HG03460 (cell line): ENCODE measurements at regions not wholly inside any gene's neighbourhood (a gene's known extent, or its start where the extent isn't known, plus 50 kb on each side); places are given as distances from the start of the nearest gene placed in this dataset.

Source experiments
- ATAC-seq: cut with Tn5 transposase; IDR thresholded peaks from one replicate; pipeline ENCODE4 v1.9.1; 2021; ENCODE audit not compliant: unreplicated experiment

DNA sequence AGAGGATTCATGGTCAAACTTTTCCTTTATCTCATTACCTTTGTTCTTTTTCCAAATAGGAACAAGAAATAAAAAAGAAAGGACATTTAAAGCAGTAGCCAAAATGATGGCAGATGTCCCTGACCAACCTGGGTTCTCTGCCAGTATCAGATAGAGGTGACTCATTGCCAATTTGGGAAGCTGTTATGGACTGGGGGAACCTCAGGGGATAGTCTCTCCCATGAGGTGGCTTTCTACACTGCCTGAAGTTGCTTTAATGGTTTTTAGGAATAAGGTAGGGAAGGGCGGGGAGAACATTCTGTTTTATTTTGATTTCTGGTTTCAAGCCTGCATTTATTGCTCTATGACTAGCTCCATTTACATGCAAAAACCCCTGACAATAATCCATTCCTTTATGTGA is 457.9 kb upstream of the TPK1 start:
- no peak for ATAC-seq

DNA sequence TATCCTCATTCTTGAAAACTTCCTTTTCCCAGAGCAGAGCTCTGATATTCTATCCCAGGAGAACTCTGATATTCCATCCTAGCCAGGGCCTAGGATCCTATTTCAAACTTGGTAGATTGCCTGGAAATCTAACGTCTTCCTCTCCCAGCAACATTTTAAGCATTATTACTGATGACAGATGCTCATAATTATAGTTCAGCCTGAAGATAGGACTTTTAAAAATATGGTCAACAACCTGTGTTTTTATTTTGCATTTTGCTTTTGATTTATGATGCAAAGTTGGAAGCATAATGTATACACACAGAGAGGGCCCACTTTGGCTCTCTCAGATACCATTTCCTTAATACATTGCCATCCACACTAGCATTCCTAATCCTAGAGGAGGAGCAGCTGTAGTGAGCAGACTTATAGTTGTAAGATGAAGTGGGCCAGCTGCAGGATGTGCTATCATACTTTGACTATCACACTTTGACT is 457.4 kb upstream of the TPK1 start:
- ATAC-seq: no peak

DNA sequence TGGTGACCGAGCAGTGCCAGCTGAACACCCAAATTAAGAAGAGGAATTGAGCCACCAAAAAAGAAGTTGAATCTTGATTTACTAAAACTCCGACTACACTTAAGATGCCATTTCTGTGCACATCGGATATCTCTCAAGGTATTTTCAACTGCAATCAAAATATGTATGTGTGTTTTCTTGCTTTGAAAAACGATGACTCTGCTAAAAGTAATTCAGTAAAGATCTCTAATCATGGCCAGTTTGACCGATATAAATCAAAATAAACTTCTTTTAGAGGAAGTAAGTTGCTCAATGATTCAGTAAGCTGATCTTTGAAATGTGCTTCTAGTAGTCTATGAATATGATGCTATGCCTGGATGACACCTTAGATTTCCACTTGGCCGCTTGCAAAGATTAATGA is 453.5 kb upstream of the TPK1 start:
- ATAC-seq: no peak

DNA sequence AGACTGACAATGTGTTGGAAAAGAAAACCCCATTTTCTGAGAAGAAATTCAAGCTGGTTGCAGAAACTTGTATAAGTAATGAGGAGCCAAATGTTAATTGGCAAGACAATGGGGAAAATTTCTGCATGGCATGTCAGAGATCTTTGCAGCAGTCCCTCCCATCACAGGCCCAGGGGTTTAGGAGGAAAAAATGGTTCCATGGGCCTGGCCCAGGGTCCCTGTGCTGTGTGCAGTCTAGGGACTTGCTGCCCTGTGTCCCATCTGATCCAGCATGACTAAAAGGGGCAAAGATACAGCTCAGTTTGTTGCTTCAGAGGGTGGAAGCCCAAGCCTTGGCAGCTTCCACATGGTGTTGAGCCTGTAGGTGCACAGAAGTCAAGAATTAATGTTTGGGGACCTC is 440.3 kb upstream of the TPK1 start:
- no peak for ATAC-seq

DNA sequence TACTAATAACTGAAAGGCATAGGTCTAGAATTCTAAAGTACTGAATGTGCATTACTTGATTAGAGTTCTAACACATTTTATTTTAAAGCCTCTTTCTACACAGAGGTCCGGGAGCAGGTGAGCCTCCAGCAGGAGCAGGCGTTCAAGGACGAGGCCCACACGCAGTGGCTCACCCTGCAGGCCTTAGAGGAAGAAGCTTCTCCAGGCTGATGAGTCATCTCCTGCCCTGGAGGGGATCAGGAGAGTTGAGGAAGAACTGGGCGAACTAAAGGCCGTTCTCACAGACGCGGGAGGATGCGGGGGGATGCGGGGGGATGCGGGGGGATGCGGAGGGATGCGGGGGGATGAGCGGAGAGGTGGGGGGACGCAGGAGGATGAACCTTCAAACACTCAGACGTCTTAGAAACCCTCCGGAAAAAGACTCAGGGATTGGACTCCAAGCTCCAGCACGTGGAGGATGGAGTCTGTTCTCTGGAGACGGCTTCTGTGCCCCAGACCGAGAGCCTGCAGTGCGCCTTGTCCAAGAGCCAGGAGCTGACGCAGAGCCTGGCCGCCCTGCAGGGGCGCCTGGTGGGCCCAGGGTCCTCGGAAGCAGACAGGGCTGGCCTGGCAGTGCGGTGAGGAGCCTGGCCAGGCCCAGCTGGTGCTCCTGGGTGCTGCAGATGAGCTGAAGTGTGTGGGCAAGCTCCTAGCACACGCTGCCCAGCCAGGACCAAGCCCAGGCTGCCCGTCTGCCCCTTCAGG is 433.7 kb upstream of the TPK1 start:
- ATAC-seq: no peak

DNA sequence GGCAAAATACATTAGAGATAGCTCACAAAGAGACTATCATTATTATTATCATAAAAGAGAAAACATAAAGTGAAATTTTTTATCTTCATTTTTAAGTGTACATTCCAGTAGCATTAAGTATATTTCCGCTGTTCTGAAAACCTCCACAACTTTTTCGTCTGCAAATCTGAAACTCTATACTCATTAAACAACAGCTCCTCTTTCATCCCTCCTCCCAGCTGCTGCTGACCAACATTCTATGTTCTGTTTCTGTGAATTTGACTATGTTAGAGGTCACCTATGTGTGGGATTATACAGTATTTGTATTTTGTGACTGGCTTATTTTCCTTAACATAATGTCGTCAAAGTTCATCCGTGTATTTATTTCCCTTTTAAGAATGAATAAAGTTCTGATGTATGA is 429.3 kb upstream of the TPK1 start:
- ATAC-seq: no peak

DNA sequence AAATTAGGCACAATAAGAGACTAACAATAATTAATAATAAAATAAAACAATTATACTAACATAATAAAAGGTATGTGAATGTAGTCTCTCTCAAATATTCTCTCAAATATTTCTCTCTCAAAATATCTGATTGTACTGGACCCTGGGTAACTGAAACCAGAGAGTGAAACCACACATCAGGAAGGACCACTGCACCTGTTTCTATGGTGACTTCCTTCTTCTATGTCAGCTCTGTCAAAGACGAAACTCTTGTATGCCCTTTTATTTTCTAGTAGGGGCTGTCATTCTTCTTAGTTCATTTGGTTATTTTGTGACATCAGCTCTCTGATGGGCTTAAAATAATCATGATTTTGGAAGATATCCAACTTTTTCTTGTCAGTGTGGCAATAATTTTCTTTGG is 428.0 kb upstream of the TPK1 start:
- ATAC-seq: no peak

DNA sequence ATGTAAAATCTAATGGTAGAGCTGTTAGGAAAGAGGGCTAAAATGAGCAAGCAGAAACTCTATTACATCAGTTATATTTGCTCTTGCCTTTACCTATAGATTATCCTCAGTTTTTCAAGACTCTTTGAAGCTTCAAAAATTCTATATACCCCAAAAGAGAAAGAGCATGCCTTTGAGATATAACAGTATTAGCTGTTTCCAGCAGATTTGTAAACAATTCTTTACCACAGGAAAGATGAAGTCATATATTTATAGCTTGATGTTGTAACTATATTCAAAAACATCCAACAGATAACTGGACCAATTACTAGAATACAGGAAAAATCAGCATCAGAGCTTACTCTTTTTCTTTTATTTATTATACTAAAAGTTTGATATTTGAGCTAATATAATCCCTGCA is 416.2 kb upstream of the TPK1 start:
- ATAC-seq: no peak

DNA sequence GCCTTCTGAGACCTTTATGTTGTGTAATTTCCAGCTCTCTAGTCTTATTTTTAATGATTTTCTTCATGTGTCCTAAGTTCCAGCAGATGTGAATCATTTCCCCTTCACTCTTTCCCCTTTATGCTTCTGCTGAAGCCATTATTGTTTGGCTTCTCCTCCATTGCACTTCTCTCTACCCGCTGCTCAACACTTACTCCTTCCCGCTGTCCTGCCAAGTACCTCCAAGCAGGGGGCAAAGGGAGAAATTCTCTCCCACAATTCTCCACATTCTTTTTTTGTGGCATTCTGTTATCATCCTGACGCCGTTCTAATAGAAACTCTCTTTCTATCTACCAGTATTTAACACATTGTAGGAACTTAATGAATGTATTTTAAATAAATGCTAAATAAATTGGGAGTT is 388.9 kb upstream of the TPK1 start:
- no peak for ATAC-seq

DNA sequence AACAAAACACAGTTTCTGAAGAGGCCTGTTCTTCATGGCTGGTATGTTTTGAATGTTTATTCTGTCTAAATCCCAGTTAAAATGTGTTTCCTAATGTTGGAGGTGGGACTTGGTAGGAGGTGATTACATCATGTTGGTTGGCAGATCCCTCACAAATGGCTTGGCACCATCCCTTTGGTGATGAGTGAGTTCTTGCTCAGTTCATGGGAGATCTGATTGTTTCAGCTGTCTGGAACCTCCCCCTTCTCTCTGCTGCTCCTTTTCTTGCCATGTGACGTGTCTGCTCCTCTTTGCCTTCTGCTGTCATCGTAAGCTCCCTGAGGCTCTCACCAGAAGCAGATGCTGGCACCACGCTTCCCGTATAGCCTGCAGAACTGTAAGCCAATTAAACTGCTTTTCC is 383.6 kb upstream of the TPK1 start:
- ATAC-seq: no peak

DNA sequence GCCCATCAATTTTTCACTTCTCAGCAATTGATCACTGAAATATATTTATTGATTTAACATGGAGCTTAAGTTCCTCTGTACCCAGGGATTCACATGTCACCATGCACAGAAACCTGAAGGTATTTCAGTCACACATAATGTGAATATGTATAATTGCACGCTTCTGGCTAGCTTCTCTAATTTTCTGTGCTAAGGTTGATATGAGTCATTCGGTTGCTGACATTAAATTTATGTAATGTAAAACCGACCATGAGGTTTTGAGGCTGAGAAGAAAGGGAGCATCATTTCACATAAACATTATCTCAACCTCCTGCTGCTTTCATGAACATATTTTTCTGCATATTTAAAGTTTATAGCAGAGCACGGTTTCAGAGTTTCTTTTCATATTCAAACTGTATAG is 381.0 kb upstream of the TPK1 start:
- ATAC-seq: no peak

DNA sequence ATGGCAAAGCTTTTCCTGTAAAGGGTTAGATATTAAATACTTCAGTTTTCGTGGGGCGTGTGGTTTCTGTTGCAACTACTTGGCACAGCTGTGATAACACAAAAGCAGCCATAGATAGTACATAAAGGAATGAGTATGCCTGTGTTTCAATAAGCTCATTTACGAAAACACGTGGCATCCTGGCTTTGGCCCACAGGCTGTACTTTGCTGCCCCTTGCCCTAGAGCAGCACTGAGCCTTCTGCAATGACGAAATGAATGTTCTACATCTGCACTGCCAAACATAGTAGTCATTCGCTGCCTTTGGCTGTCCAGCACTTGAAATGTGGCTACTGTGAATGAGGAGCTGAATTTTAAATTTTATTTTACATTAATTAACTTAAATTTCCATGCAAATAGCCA is 376.2 kb upstream of the TPK1 start:
- no peak for ATAC-seq

DNA sequence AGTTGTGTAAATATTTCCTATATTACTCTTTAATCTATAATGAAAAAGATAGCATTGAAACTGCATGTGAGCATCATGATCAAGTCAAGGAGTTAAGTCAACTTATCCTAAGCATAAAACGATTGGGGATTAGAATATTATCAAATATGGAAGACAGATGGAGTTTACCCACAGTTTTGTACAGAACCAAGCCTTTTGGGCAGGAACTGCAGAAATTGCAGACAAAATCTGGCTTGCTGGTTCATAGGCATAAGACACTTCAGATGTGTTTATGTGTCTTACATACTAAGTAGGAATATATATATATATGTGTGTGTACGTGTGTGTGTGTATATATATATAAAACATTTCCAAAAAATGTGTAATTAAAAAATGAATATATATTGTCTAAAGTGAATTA is 375.4 kb upstream of the TPK1 start:
- ATAC-seq: no peak

DNA sequence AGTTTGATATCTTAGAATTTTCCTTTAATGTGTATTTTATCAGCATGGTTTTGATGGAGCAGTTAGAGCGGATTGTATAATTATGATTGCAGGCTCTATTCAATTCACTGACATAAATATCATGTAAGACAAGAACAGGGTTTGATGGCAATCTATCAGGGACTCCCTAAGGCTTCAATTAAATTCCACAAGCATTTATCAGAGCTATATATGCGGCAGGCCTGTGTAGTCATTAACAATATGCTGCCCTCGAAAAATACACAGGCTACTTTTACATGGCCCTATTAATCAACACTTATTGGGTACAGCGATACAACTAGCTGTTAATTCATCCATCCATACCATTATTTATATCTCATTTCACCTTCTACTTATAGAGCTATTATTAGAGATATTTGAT is 358.1 kb upstream of the TPK1 start:
- ATAC-seq: no peak

DNA sequence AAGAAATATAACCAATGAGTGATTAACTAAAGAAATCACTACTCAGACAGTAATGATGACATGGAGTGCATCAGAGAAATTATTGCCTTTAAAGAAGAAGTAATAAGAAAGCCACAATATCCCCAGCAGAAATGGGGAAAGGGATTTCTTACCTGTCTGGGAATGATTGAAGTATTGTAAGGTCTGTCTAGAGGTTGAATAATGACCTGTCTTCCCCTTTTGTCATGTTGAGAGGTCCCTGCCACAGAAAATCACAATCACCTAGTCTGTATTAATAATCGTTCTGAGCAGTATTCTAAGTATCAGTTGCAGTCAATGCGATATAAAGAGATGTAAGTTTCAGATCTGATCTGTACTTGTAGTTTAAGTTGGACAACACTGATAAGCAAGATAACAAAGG is 349.1 kb upstream of the TPK1 start:
- no peak for ATAC-seq

DNA sequence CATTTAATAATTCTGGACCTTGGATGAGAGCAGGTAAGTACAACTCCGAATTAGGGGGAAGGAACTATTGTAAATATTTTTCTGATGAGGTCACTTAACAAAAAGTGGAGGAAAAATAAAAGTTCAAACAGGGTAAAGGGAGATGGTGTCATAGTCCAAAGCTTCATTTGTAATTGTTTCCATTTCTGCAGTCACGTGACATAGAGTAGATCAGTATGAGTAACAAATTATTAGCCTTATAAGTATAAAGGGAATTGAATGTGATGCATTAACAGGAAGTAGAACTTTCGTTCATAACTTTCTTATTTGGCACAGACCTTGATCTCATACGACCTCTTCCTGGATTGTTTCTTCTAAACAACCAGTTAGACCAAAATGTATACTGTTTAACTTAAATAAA is 347.2 kb upstream of the TPK1 start:
- ATAC-seq: no peak

DNA sequence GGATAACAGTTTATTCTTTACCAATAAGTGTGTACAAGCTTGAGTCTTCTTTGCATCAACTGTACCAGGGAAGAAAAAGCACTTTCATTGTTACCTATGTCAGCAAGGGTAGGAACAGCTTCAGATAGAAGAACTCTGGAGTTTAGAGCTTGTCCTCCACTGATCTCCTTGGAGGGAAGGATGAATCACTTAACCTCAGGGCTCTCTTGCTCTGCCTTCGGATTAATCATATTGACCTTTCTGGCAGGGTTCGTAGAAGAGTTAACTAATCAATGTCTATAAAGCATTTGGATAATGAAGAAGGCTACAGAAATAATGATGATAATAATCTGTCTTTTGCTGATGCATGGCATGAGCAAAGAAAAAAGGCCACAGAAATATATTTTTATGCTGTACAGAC is 339.5 kb upstream of the TPK1 start:
- ATAC-seq: no peak

DNA sequence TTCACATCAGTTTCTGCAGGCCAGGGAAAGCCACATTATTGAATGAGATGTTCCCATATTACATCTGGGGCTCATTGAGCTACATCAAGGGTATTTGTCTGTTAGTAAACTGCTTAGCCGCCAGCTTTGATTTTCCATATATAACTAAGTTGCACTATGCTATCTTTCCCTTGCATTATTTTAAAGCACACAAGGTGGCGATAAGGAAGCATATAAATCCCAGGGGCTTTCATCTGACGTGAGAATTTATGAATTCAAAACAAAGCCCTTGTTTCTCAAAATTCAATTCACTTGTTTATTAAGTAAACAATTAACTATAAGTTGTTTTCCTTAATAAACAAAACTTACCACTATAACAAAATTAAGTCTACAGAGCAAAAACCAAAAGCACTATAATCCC is 334.1 kb upstream of the TPK1 start:
- no peak for ATAC-seq

DNA sequence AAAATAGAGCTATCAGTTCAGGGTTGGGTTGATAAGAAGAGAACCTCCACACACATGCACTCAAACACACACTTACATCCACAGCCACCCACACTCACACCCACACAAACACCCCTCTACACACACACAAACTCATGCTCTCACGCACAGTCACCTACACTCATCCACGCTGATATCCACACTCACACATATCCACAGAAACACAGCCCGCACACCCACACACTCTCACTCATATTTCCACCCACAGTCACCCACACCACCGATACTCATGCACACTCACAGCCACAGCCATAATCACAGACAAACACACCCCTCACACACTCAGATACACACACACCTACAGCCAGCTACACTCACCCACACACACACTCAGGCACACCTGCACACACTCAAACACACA is 333.0 kb upstream of the TPK1 start:
- ATAC-seq: no peak

DNA sequence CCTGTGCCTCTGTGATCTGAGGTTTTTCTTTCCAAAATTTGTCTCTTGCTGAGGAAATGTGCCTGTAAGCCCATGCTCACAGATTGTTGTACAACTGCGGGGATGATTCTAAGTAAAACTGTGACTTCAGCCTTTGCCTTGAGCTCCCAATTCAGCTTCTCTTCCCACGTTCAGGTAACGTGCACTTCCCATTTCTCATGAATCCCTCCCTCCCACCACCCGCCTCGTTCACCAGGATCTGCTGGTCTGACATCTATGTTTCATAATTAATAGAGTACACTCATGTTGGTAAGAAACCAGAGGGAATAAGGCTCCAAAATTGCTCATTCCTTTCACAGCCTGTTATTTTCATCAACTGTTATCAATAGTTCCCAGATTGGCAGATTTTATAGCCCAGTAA is 332.6 kb upstream of the TPK1 start:
- no peak for ATAC-seq

DNA sequence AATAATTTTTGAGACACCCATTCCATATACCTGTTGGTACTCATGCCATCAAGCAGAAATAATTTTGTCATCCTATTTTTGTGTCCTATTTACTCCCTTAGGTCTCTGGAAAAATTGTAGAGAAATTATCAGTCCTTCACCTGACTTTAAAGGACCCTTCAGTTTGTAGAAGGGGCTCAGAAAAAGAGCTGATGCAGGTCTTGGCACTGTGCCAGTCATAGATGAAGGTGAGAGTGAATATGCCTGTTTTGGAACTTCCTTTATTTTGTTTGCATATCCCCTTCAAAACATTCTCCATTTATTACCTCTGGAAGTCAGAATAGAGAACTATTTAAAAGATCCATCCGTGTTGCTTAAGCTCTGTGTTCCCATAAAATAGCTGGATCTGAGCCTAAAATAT is 321.0 kb upstream of the TPK1 start:
- ATAC-seq: no peak

DNA sequence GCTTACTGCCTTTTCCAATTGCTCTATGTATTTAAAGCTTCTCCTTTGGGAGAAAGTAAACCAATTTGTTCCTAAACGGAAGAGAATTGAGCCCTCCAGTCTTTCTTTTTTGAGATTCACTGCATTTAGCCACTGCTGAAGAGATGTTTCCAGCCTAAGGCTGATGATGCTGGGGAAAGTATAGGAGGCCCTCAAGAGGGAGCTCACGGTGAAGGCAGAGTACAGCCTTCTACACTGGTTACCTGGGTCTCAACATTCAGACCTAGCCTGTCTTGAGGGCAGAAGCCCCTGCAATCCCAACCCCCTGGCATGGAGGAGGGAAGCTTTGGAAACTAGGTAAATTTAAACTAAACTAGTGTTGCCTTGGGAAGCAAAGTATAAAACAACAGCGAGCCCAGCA is 316.7 kb upstream of the TPK1 start:
- no peak for ATAC-seq

DNA sequence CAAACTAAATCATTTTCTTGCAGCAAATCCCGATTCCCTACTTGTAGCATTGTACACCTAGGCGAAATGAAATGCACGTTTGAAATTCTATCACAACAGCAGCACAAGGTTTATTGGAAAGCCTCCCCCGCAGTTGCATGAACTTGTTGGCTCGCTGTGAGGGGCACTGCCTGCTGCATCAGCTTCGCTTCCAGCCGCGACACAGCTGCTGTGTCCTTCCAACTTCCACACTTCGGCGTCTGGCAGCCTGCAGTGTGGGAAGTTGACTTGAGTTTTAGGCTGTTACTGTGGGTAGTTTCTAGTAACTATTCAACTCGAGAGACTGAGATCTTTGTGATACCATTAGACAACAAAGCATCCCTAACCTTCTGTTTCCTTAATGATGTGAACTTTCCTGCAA is 315.8 kb upstream of the TPK1 start:
- ATAC-seq: no peak

DNA sequence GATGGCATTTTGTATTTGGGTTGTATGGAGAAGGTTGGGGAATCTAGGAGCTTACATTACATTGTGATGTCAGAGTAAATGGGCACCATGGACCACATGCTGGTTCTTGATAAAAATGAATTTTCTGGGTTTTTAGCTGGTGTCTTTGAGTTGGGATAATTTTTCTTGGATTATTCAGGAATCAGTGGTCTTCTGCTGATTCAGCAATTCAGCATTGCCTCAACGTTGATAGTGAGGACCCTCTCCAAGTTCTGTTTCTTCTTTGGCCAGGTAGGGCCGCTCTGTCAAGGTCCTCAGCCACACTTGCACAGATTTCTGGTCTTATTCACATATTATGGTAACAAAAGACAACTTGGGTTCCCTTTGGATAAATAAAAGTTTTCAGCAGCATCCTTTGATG is 312.0 kb upstream of the TPK1 start:
- no peak for ATAC-seq
